ENCODE measurements at regions not wholly inside any gene's neighbourhood (a gene's known extent, or its start where the extent isn't known, plus 50 kb on each side); places are given as distances from the start of the nearest gene placed in this dataset.

DNA sequence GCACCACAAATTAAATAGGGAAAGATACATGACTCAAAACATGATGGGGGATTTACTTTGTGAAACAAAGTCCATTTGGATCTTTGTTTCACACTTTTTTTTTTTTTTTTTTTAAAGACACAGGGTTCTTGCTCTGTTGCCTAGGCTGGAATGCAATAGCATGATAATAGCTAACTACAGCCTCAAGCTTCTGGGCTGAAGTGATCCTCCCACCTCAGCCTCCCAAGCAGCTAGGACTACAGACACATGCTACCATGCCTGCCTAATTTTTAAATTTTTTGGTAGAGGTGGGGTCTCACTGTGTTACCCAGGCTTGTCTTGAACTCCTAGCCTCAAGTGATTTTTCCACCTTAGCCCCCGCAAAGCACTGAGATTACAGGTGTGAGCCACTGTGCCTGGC is 172.6 kb upstream of the KLF14 start:
- H4K20me1 ChIP-seq (ENCODE audit: insufficient read depth, low read length): peaks cover 41% of the 10 kb centered on the region
- H2AFZ ChIP-seq (ENCODE audit: low read length): no peak overlapping the region
- H3K4me1 ChIP-seq (ENCODE audit: insufficient read depth, low read length): peaks cover 76% of the 10 kb centered on the region
- peak overlapping the region; percentile 65 for H3K4me2 ChIP-seq (ENCODE audit: insufficient read depth, low read length)
- peak overlapping the region; percentile 99 for H3K27ac ChIP-seq (ENCODE audit: low read depth, low read length)
- peaks cover 90% of the 10 kb centered on the region for H3K79me2 ChIP-seq (ENCODE audit: insufficient read depth, low read length)
- H3K4me3 ChIP-seq (ENCODE audit: insufficient read depth, low read length): no peak overlapping the region
- no peak for DNase-seq (ENCODE audit: insufficient read length, low spot score, missing footprints)
- TF ChIP-seq, protein P1, sequence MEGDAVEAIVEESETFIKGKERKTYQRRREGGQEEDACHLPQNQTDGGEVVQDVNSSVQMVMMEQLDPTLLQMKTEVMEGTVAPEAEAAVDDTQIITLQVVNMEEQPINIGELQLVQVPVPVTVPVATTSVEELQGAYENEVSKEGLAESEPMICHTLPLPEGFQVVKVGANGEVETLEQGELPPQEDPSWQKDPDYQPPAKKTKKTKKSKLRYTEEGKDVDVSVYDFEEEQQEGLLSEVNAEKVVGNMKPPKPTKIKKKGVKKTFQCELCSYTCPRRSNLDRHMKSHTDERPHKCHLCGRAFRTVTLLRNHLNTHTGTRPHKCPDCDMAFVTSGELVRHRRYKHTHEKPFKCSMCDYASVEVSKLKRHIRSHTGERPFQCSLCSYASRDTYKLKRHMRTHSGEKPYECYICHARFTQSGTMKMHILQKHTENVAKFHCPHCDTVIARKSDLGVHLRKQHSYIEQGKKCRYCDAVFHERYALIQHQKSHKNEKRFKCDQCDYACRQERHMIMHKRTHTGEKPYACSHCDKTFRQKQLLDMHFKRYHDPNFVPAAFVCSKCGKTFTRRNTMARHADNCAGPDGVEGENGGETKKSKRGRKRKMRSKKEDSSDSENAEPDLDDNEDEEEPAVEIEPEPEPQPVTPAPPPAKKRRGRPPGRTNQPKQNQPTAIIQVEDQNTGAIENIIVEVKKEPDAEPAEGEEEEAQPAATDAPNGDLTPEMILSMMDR (IDR thresholded peaks at IDR 0.05; ENCODE audit: extremely low read depth, low read depth, low read length): no peak
- H3K27me3 ChIP-seq (ENCODE audit: insufficient read depth, low read length): no peaks in the 10 kb centered on the region
- no peaks in the 10 kb centered on the region for H3K9me3 ChIP-seq (ENCODE audit: low read depth, low read length)
- H3K36me3 ChIP-seq (ENCODE audit: insufficient read depth, low read length): peaks cover 72% of the 10 kb centered on the region

DNA sequence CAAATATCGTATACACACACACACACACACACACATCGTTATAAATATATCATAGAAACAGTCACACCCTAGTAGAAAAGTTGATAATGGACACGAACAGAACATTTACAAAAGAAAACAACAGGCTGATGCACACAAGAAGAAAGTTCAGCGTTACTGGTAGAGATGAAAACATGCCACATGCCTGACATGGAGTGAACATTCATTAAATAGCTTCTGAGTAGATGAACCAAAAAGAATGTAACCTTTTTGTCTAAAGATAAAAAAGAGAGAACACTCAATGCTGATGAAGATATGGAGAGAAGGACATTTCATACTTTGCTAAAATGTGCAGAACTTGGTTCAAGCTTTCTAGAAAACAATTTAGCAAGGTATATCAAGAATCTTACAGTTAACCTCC is 173.4 kb upstream of the KLF14 start:
- H3K27me3 ChIP-seq (ENCODE audit: insufficient read depth, low read length): no peaks in the 10 kb centered on the region
- H3K79me2 ChIP-seq (ENCODE audit: insufficient read depth, low read length): peaks cover 90% of the 10 kb centered on the region
- no peaks in the 10 kb centered on the region for H3K9me3 ChIP-seq (ENCODE audit: low read depth, low read length)
- peak overlapping the region; percentile 99 for H3K27ac ChIP-seq (ENCODE audit: low read depth, low read length)
- no peak for DNase-seq (ENCODE audit: insufficient read length, low spot score, missing footprints)
- no peak overlapping the region for H2AFZ ChIP-seq (ENCODE audit: low read length)
- peak overlapping the region; percentile 65 for H3K4me2 ChIP-seq (ENCODE audit: insufficient read depth, low read length)
- TF ChIP-seq, protein P1 (IDR thresholded peaks at IDR 0.05; ENCODE audit: extremely low read depth, low read depth, low read length): no peak
- peaks cover 41% of the 10 kb centered on the region for H4K20me1 ChIP-seq (ENCODE audit: insufficient read depth, low read length)
- peaks cover 67% of the 10 kb centered on the region for H3K36me3 ChIP-seq (ENCODE audit: insufficient read depth, low read length)
- peak overlapping the region; percentile 0 for H3K4me3 ChIP-seq (ENCODE audit: insufficient read depth, low read length)
- peaks cover 67% of the 10 kb centered on the region for H3K4me1 ChIP-seq (ENCODE audit: insufficient read depth, low read length)

DNA sequence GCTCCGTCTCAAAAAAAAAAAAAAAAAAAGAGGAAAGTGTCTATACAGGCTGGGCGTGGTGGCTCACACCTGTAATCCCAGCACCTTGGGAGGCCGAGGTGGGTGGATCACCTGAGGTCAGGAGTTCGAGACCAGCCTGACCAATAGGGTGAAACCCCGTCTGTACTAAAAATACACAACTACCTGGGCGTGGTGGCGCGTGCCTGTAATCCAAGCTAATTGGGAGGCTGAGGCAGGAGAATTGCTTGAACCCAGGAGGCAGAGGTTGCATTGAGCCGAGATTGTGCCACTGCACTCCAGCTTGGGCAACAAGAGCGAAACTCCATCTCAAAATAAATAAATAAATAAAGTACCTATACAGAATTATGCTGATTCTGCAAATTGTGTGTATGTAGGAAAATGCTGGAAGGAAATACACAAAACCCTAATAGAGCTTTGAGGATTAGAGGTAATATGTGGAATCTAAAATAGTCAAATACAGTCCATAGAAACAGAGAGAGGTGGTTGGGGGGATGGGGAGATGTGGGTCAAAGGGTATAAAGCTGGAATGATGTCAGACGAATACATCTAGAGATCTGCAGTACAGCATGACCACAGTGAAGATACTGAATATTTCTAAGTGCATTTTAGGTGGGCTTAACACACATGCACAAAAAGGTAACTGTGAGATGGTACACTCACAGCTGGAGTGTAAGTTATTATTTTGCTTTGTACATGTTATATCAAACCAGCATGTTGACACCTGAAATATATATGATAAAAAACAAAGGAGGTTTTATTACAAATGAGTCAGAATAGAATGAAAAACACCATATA is 174.5 kb upstream of the KLF14 start:
- Histone ChIP-seq H3K27ac (ENCODE audit: low read depth, low read length) (peak overlapping the region; percentile 94), H3K9me3 (ENCODE audit: low read depth, low read length) (no peaks in the 10 kb centered on the region), H3K4me3 (ENCODE audit: insufficient read depth, low read length) (peak overlapping the region; percentile 77), H3K4me2 (ENCODE audit: insufficient read depth, low read length) (peak overlapping the region; percentile 88), H4K20me1 (ENCODE audit: insufficient read depth, low read length) (peaks cover 33% of the 10 kb centered on the region), H2AFZ (ENCODE audit: low read length) (no peak overlapping the region), H3K36me3 (ENCODE audit: insufficient read depth, low read length) (peaks cover 56% of the 10 kb centered on the region), H3K27me3 (ENCODE audit: insufficient read depth, low read length) (no peaks in the 10 kb centered on the region), H3K79me2 (ENCODE audit: insufficient read depth, low read length) (peaks cover 83% of the 10 kb centered on the region), H3K4me1 (ENCODE audit: insufficient read depth, low read length) (peaks cover 57% of the 10 kb centered on the region)
- TF ChIP-seq, protein P1 (IDR thresholded peaks at IDR 0.05; ENCODE audit: extremely low read depth, low read depth, low read length): no peak
- no peak for DNase-seq (ENCODE audit: insufficient read length, low spot score, missing footprints)

DNA sequence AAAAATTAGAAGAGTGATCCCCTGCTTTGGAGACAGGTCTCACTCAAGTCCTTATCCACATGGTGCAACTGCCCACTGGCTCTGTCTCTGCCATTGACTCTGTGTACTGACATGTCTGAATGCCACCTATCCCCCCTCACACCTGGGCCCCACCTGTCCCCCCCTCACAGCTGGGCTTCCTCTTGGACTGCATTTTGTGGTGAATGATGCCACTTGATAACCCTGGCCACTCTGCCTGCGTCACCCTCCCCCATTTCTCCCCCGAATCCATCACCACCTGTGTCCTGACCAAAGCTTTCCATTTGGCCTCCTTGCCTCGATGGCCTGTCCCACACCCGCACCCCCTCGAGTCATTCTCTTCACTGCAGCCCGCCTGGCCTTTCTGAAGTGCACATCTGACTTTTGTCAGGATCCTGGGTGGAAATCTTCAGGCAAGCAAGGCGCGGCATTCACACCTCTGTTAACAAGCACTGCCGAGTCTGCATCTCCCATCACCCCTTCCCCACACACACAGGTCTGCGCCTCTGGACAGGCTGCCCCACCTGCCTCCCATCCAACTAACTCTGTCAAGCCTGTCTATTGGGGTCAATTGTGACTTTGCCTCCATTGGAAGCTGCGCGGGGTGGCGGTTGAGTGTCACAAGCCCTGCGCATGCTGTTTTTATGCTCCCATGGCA is 175.3 kb upstream of the KLF14 start:
- peak overlapping the region; percentile 88 for H3K4me2 ChIP-seq (ENCODE audit: insufficient read depth, low read length)
- H3K4me3 ChIP-seq (ENCODE audit: insufficient read depth, low read length): peak overlapping the region; percentile 77
- no peaks in the 10 kb centered on the region for H3K27me3 ChIP-seq (ENCODE audit: insufficient read depth, low read length)
- peaks cover 53% of the 10 kb centered on the region for H3K36me3 ChIP-seq (ENCODE audit: insufficient read depth, low read length)
- peaks cover 82% of the 10 kb centered on the region for H3K79me2 ChIP-seq (ENCODE audit: insufficient read depth, low read length)
- no peak for DNase-seq (ENCODE audit: insufficient read length, low spot score, missing footprints)
- no peaks in the 10 kb centered on the region for H3K9me3 ChIP-seq (ENCODE audit: low read depth, low read length)
- peaks cover 33% of the 10 kb centered on the region for H4K20me1 ChIP-seq (ENCODE audit: insufficient read depth, low read length)
- TF ChIP-seq, protein P1 (IDR thresholded peaks at IDR 0.05; ENCODE audit: extremely low read depth, low read depth, low read length): no peak
- H3K27ac ChIP-seq (ENCODE audit: low read depth, low read length): peak overlapping the region; percentile 94
- peaks cover 57% of the 10 kb centered on the region for H3K4me1 ChIP-seq (ENCODE audit: insufficient read depth, low read length)
- H2AFZ ChIP-seq (ENCODE audit: low read length): no peak overlapping the region
